Epidermal melanocyte (primary cell): ENCODE measurements at regions not wholly inside any gene's neighbourhood (a gene's known extent, or its start where the extent isn't known, plus 50 kb on each side); places are given as distances from the start of the nearest gene placed in this dataset.
A peak's percentile ranks its signal among the peaks of the same experiment; 100 is the strongest.

ENCODE experiments used
- DNase-seq: peaks from one replicate; pipeline ENCODE4 v3.0.0; 2011; ENCODE audit warnings: low spot score; ENCODE audit not compliant: insufficient read length

DNA sequence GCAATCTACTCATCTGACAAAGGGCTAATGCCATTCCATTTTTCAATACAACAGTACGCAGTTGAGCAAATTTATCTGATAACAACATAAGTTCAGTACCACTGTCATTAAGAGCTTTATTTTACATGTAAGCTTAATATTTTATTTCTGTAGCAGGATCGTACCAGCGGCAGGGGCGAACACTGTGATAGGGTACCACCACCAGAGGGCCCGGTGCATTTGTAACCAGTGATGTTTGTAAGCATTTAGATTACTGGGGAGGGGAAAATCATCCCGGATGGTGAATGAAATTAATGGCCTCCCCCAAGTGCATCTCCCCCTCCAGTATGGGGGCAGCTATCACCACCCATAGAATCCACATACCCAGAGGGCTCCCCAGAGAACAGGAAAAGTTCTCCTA, 179.0 kb downstream of the ADGRA3 start:
- DNase-seq = no peak

DNA sequence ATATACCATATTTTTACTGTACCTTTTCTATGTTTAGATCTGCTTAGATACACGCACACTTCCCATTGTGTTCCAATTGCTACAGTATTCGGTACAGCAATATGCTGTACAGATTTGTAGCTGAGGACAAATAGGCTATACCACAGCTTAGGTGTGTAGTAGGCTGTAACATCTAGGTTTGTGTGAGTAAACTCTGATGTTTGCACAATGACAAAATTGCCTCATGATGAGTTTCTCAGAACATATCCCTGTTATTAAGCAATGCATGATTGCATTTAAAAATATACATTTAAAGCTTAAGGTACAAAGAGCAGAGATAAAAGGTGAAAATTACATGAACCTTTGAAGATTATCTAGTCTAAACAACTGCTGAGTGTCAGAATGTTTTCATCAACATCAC, 181.7 kb downstream of the ADGRA3 start:
- no peak for DNase-seq

DNA sequence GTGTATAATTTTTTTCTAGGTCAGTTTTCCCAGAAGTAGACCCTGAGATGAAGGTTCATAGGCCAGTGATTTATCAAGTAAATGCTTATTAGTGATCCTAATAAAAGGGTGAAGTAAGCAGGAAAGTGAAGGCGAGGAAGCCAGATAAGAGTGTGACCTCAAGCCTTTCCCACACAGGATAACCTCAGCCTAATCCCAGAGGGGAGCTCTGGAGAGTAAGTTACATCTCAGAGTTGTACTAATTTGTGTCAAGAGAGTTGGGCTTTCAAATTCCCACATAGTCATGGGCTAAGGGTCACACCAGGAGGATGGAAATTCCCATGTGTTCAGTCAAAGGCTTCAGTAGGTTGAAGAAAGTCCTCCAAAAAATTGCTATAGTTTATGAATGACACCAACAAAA, 191.4 kb downstream of the ADGRA3 start:
- DNase-seq = no peak

DNA sequence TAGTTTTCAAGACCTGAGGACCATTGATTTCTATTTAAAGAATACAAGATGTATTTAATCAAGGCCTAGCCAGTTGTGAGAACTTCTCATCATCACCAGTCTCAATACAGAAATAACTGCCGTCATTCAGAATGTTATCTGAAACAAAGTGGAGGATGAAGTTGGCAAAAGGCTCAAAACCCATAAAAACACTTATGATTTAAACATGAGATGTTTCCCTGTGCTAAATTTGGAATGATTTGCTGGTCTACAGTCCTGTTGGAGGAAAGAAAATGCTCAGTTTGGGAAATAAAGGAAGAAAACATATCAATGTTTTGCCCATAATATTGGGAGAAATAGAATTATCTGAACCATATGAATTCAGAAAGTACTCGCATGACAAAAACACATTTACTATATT, 192.2 kb downstream of the ADGRA3 start:
- DNase-seq = no peak

DNA sequence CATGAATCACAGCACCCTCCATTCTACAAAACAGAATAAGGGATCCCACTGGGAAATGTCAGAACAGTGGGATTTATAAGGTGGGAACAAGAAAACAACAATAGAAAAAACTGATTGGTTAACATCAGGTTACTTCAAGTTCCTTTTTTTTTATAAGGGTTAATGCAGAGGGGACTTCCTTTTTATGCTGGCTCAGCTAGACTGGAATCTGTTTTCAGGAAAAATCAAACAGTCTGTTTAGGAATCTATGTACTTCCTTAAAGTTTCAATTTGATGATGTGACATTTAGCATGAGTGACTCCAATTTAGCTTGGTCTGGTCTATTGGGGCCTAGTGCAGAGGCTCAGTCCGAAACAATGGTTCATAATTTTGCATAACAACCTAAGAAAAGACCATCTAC, 192.9 kb downstream of the ADGRA3 start:
- no peak for DNase-seq

DNA sequence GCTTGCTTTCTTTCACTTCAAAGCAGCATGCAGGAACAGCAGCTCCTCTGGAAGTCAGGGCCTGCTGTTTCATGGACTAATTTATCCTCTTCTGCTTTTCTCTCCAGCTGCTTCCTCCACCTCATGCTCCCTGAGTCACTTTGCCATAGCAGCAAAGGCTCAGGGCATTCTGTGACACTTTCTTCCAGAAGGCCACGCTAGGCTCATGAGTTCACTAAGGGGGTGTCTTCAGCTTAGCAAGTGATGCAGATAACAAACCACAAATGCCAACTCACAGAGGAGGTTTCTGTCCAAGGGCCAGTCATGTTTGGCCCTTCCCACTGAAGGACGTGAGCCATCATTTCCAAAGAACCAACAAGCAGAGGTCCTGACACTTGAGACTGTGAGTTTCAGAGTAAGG, 200.2 kb downstream of the ADGRA3 start:
- DNase-seq = no peak

DNA sequence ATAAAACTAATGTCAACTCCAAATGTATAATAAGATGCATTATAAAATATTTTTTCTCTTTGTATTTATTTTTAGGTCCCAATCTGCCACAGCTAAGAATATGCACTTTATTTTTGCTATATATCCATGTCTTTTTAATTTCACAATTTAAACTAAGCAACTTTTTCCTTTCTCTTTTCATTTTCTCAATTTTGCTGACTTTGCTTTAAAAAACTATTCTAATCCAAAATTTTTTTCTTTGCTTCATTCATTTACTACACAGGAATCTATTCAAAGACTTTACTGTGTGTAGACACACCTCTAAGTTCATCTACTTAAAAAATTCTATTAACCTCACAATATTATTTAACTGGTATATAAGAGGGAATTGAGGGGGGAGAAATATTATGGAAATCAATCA, 201.9 kb downstream of the ADGRA3 start:
- no peak for DNase-seq

DNA sequence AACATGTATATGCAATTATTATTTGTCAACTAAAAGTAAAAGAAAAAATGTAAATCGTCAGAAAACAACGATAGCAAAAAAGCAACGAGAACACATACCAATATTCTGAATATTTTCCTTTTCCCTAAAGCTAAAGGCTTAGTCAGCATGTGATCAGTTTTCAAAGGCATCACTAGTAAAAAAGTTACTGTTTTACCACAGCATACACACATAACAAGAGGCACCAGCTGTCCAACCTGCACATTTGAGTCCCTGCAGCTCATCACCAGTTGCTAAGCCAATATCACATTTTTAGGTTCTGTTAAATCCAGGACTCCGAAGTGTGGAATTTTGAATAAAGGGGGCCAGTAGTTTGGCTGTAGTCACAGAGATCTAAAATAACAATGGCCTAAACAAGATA, 203.8 kb downstream of the ADGRA3 start:
- no peak for DNase-seq

DNA sequence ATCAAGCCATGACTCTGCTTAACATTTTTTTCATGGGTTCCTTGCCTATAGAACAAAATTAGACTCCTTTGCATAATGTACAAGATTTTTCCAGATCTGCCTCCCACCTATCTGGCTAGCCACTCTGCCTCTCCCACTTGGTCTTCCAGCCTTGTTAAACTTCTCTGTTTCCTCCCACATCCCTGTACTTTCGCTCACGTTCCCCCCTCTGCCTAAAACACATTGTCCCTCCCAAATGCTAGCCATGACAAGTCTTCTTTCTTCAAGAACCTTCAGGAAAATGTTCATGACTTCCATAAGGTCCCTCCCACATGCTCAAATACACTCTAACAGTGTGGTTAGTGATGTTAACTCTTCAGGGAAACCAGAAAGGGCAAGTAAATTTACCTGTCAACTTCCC, 214.6 kb downstream of the ADGRA3 start:
- DNase-seq = no peak

DNA sequence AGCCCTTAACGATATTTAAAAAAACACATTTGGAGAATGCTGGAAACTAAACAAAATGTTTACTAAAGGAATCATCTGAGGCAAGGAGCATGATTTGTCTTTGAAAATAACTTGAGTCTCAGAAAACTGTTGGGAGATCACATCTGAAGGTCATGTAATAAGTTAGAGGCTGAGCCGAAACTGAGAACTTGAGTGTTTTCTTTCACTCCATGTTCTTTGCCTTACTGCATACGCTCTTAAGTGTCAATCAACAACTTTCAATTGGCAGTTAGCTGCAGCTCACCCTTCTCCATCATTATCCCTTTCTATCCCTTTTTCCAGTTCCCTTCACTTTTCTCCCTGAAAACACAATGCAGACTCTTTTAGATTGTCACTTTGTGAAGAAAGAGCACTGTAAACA, 216.2 kb downstream of the ADGRA3 start:
- no peak for DNase-seq

DNA sequence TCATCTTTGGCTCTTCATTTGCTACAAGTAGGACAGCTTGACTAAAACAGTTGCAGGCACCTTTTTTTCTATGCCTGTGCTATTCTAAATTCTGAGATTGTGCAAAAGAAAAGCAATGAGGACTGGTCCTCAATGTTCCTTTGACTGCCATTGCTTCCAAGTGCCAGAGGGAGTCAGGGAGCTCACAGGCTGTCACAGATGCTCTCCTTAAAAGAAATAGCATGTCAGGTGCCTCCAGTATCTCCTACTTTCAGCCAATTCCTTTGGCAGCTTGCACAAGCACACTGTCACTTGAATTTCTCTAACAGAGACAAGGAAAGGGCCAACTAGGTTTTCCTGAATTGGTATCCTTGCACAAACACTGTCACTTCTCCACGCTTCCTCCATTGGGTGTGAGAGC, 228.2 kb downstream of the ADGRA3 start:
- no peak for DNase-seq

DNA sequence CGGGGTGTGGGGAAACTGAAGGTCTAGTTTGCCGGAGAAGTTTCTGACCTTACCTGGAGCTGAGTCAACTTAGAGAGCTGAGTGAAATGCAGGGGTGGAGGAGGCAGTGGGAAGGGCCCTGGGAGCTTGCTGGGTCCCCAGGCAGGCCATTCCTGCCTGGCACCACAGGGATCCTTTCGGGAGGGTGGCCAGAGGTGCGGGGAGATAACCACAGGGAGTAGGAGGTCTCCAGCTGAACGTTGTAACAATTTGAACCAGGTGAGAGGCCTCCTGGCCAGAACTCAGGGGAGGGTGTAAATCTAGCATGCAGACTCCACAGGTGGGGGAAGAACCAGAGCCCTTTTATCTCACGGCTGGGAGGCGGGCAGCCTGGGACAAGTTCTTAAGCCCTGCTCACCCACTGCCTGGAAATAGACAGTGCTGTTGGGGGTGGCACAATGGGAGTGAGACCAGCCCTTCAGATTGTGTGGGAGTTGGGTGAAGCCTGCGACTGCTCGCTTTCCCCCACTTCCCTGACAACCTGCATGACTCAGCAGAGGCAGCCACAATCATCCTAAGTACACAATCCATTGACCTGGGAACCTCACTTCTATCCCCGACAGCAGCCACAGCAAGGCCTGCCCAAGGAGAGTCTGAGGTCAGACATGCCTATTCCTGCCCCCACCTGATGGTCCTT, 247.4 kb downstream of the ADGRA3 start:
- DNase-seq = no peak

DNA sequence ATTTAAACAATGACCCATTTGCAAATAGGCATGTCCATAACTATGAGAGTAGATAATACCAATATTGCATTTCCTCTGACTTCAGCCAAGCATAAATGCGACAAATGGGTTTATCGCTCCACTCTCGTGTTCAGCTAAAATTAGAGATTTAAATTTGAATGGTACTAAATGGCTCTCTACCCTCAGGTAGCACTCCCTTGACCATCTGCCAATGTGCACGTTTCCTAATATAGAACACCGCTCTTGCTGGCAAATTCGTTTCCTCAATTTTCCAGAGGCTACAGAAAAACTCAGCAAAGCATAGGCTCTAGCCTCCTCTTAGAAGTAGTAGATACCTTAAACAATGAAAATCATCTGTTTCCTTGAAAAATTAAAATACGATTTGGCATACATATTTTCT, 251.6 kb downstream of the ADGRA3 start:
- DNase-seq = no peak

DNA sequence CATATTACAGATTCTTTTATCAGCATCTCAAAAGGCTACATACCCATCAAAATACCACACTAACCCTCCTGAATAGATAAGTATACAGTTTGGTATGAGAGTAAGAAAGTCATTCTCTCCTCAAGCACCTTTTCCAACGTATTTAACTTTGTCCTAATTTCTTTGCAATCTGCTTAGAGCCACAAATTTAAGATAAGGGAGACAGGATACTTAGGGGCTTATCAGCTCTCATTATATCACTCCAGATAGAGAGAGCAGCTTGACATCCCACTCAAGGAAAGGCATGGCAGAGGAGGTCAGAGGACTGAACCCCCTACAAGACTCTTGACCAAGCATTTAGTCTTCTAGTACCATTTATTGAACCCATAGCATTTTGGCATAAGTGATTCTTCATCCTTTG, 262.4 kb downstream of the ADGRA3 start:
- DNase-seq = no peak

DNA sequence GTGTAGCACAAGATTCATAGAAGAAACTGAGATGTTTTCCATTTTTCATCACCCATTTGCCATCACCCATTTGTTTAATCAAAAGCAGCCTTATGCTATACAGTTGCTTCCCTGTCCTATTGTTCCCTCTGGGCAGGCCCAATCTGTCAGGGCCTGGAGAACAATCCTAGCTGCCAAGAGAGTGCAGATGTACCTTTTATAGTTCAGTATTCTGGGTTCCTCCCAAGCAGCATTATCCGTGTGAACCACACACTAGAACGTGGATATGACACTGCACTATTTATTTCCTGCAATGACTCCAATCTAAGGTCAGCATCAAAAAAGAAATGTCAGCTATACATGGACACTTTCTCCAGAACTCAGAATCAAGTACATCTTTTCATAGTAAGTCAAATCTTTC, 269.0 kb downstream of the ADGRA3 start:
- no peak for DNase-seq

DNA sequence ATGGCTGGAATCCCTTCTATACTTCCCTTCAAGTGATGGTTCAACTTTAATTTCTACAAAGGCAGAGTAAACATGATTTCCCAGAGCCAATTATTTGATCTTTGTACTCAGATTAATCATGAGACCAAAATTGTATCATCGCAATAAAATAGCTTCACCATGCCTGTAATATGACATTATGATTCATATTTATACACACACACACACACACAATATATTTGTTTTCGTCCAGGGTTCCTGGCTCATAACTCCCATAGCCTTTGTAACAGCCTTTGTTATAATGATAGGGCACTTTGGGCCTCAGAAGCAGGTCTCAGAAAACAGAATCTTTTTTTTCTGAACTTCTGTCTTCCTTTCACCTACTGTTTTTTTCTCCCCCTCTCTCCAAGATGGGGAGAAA, 270.6 kb downstream of the ADGRA3 start:
- no peak for DNase-seq

DNA sequence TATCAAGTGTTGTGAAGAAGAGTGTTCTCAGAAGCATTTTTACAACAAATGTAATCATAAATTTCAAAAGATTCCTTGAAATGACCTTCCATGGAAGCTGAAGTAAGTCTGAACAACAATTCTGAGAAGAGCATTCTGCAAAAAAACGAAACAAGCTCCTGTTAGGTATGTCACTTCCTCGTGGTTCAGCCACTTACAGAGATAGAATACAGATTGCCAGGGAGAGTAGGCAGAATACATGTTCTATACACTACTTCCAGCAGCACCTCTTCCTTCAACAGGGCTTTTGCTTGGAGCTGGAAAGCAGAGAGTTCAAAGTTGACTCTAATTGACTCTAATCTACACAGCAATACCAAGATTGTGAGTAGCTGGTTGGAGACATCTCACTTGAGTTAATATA, 274.5 kb downstream of the ADGRA3 start:
- DNase-seq = no peak

DNA sequence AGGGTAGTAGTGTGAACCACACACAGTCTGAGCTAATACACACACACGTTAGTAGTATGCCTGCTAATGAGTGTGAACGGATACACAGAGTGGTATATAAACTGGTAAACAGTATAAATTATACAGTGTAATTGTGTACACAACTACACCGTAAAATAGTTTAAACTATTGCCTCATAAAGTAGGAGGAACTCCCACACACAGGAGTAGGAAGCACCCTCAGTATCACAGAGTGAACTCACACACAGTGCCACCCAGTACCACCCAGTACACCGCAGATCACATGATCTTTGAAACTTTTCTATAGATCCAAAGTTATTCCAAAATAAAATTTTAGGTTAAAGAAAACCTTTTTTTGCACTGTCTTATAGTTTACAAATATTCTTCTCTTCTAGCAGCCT, 275.1 kb downstream of the ADGRA3 start:
- DNase-seq = no peak

DNA sequence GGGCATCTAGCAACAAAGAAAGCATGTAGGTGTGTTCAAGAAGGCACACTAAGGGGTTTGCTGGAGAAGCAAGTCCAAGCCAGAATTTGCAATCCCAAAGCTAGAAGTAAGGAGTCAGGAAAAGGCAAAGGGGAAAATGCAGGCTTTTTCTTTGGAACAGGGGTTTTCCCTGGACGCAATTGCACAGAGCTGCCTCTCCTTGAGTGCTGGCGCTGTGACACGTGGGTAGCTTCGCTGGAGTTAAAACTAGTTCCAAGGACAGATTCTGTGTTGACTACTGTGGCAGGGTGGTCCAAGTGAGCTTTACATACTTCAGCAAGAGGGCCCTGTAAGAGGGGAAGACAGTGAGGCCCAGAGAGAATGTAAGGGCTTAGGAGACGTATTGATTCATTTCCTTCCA, 277.1 kb downstream of the ADGRA3 start:
- no peak for DNase-seq

DNA sequence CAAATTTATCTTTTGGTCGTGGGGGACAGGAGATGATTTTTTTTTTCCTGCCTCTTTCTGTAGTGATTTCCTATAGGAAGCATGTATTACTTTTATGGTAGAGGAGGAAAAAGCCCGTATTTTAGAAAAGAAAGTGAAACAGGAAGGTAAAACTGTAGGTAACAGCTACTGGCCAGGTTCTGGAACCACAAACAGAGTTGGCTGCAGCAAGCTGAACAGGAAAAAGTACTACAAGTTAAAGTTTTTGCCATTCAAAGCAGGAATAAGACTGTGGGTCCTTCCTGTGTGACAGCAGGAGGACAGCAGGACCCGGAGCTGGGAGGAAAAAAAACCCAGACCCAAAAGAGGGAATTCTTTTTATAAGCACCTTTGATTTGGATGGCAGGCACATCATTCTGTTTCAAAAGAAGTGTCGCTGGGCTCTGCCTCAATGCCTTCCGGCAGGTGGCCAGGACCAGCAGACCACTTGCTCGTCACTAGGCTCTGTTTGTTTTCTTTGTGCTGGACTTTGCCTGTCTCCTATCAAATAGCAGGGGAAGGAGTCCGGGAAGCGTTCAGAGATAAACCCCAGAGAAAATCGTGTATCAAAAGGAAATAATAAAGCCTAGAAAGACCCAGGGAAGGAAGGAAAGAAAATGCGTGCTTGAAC, 277.9 kb downstream of the ADGRA3 start:
- DNase-seq = no peak

DNA sequence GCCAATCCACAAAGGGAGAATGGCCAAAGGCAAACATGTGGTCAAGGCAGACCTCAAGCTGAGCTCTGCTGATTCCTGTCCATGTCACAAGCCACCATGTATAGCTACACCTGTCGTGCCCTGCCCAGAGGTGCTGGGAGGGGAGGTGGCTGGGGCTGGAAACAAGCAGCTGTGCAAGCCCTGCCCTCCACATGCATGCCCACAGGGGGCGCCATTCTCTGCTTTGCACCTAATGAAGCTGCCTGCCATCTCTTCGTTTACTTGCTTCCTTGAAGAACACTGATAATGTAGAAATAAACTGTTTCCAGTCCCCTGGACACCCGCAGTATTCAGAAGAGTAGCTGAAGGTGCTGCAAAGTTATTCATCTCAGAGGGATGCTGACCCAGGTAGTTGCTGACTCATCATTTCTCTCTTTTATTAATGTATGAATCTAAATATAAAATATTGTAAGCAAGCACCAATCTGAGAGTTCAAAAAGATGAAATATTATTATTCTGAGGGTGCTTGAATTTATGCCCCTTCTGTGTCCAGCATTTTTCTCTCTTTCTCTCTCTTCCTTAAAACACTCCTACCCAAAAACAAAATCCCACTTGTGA, 278.6 kb downstream of the ADGRA3 start:
- no peak for DNase-seq

DNA sequence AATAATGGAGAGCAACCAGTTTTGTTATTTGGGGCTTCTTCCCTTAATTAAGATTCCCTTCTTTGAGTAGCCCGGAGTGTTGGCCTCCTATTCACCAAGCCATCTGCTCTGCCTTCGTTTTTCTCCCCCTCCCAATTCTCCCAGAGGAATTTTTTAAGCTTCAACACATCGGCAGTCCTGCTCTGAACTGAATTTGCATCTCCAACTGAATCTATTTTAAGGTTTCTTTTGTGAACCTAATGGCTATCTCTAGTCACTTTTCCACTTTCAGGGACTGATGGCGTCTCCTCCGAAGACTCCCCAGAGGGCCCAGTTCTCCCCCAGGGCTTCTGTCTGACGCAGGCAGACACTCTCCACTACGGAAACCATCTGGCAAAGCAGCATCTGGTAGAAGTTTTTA, 280.2 kb downstream of the ADGRA3 start:
- DNase-seq = no peak

DNA sequence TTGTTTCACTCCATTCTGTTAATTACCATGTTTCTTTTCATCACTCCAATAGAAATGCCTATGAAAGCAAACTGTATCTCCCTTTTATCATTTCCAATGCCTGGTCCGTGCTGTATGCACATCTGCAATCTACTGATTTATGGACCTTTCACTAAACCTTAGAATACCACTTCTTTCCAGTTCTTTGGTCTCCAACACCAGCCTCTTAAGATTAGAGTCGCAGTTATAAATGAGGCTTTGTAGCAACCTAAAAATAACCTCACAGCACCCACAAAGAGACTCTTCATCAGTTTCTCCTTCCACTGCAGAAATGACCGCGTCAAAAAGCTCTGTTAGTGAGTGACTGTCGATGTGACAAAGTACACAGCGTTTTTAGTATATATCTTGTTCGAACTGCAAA, 282.6 kb downstream of the ADGRA3 start:
- peak; percentile 21 for DNase-seq
